HFFc6 (cell line): ENCODE measurements at regions not wholly inside any gene's neighbourhood (a gene's known extent, or its start where the extent isn't known, plus 50 kb on each side); places are given as distances from the start of the nearest gene placed in this dataset.

Experiments
- DNase-seq: peaks from one replicate; pipeline ENCODE4 v3.0.0-alpha.2; 2018
- H3K27ac Mint-ChIP-seq: 2 replicates; pipeline ENCODE4 v1.8.0; 2020; ENCODE audit warnings: mild to moderate bottlenecking, mixed read lengths
- H3K27me3 Mint-ChIP-seq: 2 replicates; pipeline ENCODE4 v1.8.0; 2021; ENCODE audit warnings: mild to moderate bottlenecking, moderate library complexity, mixed read lengths; ENCODE audit not compliant: insufficient read depth
- H3K36me3 Mint-ChIP-seq: 2 replicates; pipeline ENCODE4 v1.8.0; 2021; ENCODE audit warnings: low read depth, mixed read lengths
- H3K4me1 Mint-ChIP-seq: 2 replicates; pipeline ENCODE4 v1.8.0; 2020; ENCODE audit warnings: low read depth, mixed read lengths
- H3K4me3 Mint-ChIP-seq: 2 replicates; pipeline ENCODE4 v1.8.0; 2020; ENCODE audit warnings: mild to moderate bottlenecking, moderate library complexity, mixed read lengths
- H3K9me3 Mint-ChIP-seq: 2 replicates; pipeline ENCODE4 v1.8.0; 2020; ENCODE audit warnings: mild to moderate bottlenecking, mixed read lengths
- TF ChIP-seq, protein P1 (sequence below): fragments of 200-600 bp; sonication (generic); IDR thresholded peaks from 2 replicates; pipeline ENCODE4 v1.5.0; 2021; ENCODE audit warnings: antibody characterized with exemption, mild to moderate bottlenecking

DNA sequence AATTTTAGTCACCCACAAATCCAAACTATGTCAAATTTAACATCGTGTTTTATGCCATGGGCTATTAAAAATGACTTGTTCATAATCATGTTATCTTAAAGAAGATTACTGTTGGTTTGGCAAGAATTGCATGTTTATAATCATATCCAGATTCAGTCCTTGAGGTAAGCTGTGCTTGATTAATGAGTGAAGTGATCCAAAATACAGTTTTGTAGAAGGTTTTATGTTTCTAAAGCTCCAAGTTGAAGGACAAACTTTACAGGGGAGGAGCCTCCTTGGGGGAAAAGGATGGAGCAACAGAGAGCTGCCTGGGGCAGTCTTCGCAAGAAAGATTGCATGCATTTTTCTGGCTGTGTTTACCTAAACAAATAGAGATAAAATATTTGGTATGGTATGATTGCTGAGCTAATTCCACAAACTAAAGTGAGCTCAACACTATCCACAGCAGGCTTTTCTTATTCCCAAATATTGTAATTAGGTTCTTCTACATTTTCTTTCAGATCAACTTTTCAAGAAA lies 189.5 kb upstream of the TYRP1 start:
- Mint-ChIP-seq H3K9me3 (peaks cover 30% of the 10 kb centered on the region), H3K4me1 (no peaks in the 10 kb centered on the region), H3K36me3 (0 out of 2 replicates have a peak, but pooled peaks cover 5% of the 10 kb centered on the region), H3K27ac (no peak overlapping the region), H3K27me3 (no peaks in the 10 kb centered on the region), H3K4me3 (no peak overlapping the region)
- TF ChIP-seq, protein P1, sequence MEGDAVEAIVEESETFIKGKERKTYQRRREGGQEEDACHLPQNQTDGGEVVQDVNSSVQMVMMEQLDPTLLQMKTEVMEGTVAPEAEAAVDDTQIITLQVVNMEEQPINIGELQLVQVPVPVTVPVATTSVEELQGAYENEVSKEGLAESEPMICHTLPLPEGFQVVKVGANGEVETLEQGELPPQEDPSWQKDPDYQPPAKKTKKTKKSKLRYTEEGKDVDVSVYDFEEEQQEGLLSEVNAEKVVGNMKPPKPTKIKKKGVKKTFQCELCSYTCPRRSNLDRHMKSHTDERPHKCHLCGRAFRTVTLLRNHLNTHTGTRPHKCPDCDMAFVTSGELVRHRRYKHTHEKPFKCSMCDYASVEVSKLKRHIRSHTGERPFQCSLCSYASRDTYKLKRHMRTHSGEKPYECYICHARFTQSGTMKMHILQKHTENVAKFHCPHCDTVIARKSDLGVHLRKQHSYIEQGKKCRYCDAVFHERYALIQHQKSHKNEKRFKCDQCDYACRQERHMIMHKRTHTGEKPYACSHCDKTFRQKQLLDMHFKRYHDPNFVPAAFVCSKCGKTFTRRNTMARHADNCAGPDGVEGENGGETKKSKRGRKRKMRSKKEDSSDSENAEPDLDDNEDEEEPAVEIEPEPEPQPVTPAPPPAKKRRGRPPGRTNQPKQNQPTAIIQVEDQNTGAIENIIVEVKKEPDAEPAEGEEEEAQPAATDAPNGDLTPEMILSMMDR: no peak
- no peak for DNase-seq

DNA sequence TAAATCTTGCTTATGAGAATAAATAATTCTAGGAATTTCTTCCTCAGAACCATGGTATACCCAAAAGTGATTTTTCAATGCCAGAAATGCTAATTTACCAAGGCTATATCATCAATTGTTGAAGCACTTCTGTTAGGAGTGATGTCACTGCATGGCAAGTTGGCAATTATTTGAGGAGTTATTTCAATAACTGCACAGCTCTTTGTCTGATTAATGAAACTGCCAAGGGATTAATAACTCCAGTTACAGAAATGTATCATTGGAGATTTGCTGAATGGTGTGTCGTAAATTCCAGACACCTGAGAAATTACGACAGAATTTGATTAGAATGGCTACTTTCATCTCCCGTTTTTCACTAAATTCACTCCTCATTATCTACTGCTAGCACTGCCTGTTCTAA lies 182.6 kb upstream of the TYRP1 start:
- TF ChIP-seq, protein P1: no peak
- no peak overlapping the region for H3K27ac Mint-ChIP-seq
- no peaks in the 10 kb centered on the region for H3K4me1 Mint-ChIP-seq
- no peak for DNase-seq
- peaks cover 34% of the 10 kb centered on the region for H3K9me3 Mint-ChIP-seq
- H3K27me3 Mint-ChIP-seq: no peaks in the 10 kb centered on the region
- H3K4me3 Mint-ChIP-seq: no peak overlapping the region
- H3K36me3 Mint-ChIP-seq: 0 out of 2 replicates have a peak, but pooled peaks cover 5% of the 10 kb centered on the region

DNA sequence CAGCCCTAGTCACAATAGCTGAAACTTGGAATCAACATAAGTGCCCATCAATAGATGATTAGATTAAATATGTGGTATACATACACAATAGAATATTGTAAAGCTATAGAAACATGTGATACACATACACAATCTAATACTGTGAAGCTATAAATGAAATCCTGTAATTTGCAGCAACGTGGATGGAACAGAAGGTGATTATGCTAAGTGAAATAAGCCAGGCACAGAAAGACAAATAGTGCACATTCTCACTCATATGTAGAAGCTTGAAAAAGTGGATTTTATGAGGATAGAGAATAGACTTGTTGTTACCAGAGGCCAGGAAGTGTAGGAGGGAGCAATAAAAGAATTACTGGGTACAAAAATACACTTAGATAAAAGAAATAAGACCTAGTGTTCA lies 181.5 kb upstream of the TYRP1 start:
- Mint-ChIP-seq H3K9me3 (peaks cover 22% of the 10 kb centered on the region), H3K27ac (no peak overlapping the region), H3K27me3 (no peaks in the 10 kb centered on the region), H3K4me1 (no peaks in the 10 kb centered on the region), H3K4me3 (no peak overlapping the region), H3K36me3 (0 out of 2 replicates have a peak, but pooled peaks cover 5% of the 10 kb centered on the region)
- no peak for DNase-seq
- TF ChIP-seq, protein P1: no peak

DNA sequence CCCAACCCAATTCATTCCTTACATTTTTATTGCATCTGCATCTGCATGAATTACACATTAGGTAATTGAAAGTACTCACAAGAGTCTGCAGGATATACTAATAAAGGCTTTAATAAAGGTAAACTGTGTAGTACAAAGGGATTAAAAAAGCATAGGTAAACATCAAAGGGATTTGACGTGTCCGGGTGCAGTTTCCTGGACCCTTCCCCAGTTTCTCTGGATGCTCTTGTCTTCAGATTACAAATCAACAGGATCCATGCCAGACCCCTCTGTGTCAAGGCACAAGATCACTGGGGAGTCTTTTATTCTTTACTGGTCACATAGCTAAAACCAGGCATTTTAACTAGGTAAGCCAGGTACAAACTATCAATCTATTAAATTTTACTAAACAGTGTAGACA lies 177.2 kb upstream of the TYRP1 start:
- Mint-ChIP-seq H3K27me3 (no peaks in the 10 kb centered on the region), H3K4me3 (no peak overlapping the region), H3K36me3 (no peaks in the 10 kb centered on the region), H3K27ac (no peak overlapping the region), H3K4me1 (no peaks in the 10 kb centered on the region), H3K9me3 (peaks cover 9% of the 10 kb centered on the region)
- DNase-seq: no peak
- TF ChIP-seq, protein P1: no peak

DNA sequence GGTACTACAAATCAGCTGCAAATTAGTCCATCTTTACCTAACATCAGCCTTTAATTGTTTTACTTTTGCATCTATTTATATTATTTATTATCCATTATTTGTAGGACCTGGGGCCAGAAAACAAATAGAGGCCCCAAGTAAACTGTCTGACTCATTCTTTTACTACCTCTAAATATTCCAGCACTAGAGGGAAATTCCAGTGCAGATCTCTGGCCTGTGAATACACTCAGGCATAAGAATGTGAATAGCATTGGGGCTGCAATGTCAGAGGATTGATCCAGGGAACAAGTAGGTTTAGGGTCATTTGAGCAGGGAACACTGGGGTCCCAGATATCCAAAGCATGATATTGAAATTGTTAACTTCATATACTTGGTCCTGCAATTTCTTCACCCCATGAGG lies 176.6 kb upstream of the TYRP1 start:
- Mint-ChIP-seq H3K4me1 (no peaks in the 10 kb centered on the region), H3K4me3 (no peak overlapping the region), H3K9me3 (peaks cover 9% of the 10 kb centered on the region), H3K27ac (no peak overlapping the region), H3K36me3 (no peaks in the 10 kb centered on the region), H3K27me3 (no peaks in the 10 kb centered on the region)
- DNase-seq: no peak
- TF ChIP-seq, protein P1: no peak
